Nephron progenitor cell (in vitro differentiated cells): ENCODE measurements at regions not wholly inside any gene's neighbourhood (a gene's known extent, or its start where the extent isn't known, plus 50 kb on each side); places are given as distances from the start of the nearest gene placed in this dataset.
"Not testable (repeated sequence)": the region's sequence is repeated elsewhere in the genome, so short reads cannot be mapped to it uniquely, and the experiment has no call there.

Source experiments
- DNase-seq: peaks from one replicate; pipeline ENCODE4 v3.0.0; 2021
- H3K27ac Mint-ChIP-seq: 2 replicates; pipeline ENCODE4 v1.8.0; 2021; ENCODE audit warnings: mild to moderate bottlenecking, moderate library complexity, mixed read lengths
- H3K27me3 Mint-ChIP-seq: 2 replicates; pipeline ENCODE4 v1.8.0; 2021; ENCODE audit warnings: mild to moderate bottlenecking, low read depth, mixed read lengths; ENCODE audit not compliant: poor library complexity
- H3K36me3 Mint-ChIP-seq: 2 replicates; pipeline ENCODE4 v1.8.0; 2021; ENCODE audit warnings: low read depth, mixed read lengths
- H3K4me1 Mint-ChIP-seq: 2 replicates; pipeline ENCODE4 v1.8.0; 2021; ENCODE audit warnings: mixed read lengths
- H3K4me3 Mint-ChIP-seq: 2 replicates; pipeline ENCODE4 v1.8.0; 2021; ENCODE audit warnings: mild to moderate bottlenecking, moderate library complexity, mixed read lengths
- H3K9me3 Mint-ChIP-seq: 2 replicates; pipeline ENCODE4 v1.8.0; 2021; ENCODE audit warnings: mild to moderate bottlenecking, moderate library complexity, mixed read lengths
- TF ChIP-seq, protein P1 (sequence below): fragments of 200-600 bp; sonication (generic); IDR thresholded peaks from 2 replicates; pipeline ENCODE4 v1.5.0; 2021; ENCODE audit warnings: antibody characterized with exemption

DNA sequence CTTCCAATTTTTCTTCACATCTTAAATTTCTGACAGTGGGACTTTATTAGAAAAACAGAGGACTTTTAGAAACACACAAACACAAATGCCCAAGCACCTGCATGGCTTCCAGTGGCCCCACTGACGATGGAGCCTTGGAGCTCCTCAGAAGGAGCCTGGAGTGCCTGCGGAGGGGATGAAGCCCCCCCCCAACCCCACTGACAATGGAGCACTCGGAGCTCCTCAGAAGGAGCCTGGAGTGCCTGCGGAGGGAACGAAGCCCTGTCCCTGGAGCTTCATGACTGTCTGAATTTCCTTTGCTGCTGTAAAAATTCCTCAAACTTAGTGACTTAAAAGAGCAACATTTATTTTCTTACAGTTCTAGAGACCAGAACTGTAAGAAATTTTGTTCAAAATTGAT lies 80.1 kb upstream of the VRK1 start:
- H3K4me3 Mint-ChIP-seq: no peak overlapping the region
- no peaks in the 10 kb centered on the region for H3K9me3 Mint-ChIP-seq
- TF ChIP-seq, protein P1, sequence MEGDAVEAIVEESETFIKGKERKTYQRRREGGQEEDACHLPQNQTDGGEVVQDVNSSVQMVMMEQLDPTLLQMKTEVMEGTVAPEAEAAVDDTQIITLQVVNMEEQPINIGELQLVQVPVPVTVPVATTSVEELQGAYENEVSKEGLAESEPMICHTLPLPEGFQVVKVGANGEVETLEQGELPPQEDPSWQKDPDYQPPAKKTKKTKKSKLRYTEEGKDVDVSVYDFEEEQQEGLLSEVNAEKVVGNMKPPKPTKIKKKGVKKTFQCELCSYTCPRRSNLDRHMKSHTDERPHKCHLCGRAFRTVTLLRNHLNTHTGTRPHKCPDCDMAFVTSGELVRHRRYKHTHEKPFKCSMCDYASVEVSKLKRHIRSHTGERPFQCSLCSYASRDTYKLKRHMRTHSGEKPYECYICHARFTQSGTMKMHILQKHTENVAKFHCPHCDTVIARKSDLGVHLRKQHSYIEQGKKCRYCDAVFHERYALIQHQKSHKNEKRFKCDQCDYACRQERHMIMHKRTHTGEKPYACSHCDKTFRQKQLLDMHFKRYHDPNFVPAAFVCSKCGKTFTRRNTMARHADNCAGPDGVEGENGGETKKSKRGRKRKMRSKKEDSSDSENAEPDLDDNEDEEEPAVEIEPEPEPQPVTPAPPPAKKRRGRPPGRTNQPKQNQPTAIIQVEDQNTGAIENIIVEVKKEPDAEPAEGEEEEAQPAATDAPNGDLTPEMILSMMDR: no peak
- H3K27ac Mint-ChIP-seq: no peak overlapping the region
- no peaks in the 10 kb centered on the region for H3K36me3 Mint-ChIP-seq
- no peak for DNase-seq
- peaks cover 21% of the 10 kb centered on the region for H3K4me1 Mint-ChIP-seq
- H3K27me3 Mint-ChIP-seq: peaks cover 7% of the 10 kb centered on the region

- H3K9me3 Mint-ChIP-seq: no peaks in the 10 kb centered on the region
- H3K4me3 Mint-ChIP-seq: no peak overlapping the region
- H3K27me3 Mint-ChIP-seq: peaks cover 7% of the 10 kb centered on the region
- no peaks in the 10 kb centered on the region for H3K36me3 Mint-ChIP-seq
- H3K4me1 Mint-ChIP-seq: peaks cover 23% of the 10 kb centered on the region
- TF ChIP-seq, protein P1: no peak
- DNase-seq: no peak
- no peak overlapping the region for H3K27ac Mint-ChIP-seq
Measured at GRCh38 chr14:96718407-96718806, 78.8 kb upstream of the VRK1 start.

- DNase-seq, H3K36me3 Mint-ChIP-seq, H3K4me3 Mint-ChIP-seq, H3K27ac Mint-ChIP-seq, H3K9me3 Mint-ChIP-seq, H3K27me3 Mint-ChIP-seq: not testable (repeated sequence)
- peaks cover 15% of the 10 kb centered on the region for H3K4me1 Mint-ChIP-seq
Measured at GRCh38 chr14:96720702-96721101, 76.5 kb upstream of the VRK1 start.

GRCh38 chr14:96722736-96723135 lies 74.4 kb upstream of the VRK1 start:
- DNase-seq: no peak
- Mint-ChIP-seq H3K27me3 (peaks cover 7% of the 10 kb centered on the region), H3K27ac (peak overlapping the region; percentile 25), H3K36me3 (peaks cover 7% of the 10 kb centered on the region), H3K4me3 (no peak overlapping the region), H3K4me1 (peaks cover 29% of the 10 kb centered on the region), H3K9me3 (peaks cover 16% of the 10 kb centered on the region)
- TF ChIP-seq, protein P1: no peak

GRCh38 chr14:96723946-96724345 lies 73.2 kb upstream of the VRK1 start:
- TF ChIP-seq, protein P1: no peak
- H3K4me3 Mint-ChIP-seq: no peak overlapping the region
- H3K9me3 Mint-ChIP-seq: peaks cover 16% of the 10 kb centered on the region
- peaks cover 35% of the 10 kb centered on the region for H3K4me1 Mint-ChIP-seq
- H3K36me3 Mint-ChIP-seq: peaks cover 7% of the 10 kb centered on the region
- no peak for DNase-seq
- H3K27ac Mint-ChIP-seq: no peak overlapping the region
- peaks cover 11% of the 10 kb centered on the region for H3K27me3 Mint-ChIP-seq

- H3K27ac Mint-ChIP-seq: no peak overlapping the region
- TF ChIP-seq, protein P1: no peak
- peaks cover 7% of the 10 kb centered on the region for H3K27me3 Mint-ChIP-seq
- H3K4me1 Mint-ChIP-seq: peaks cover 45% of the 10 kb centered on the region
- no peak for DNase-seq
- no peak overlapping the region for H3K4me3 Mint-ChIP-seq
- H3K36me3 Mint-ChIP-seq: peaks cover 7% of the 10 kb centered on the region
- H3K9me3 Mint-ChIP-seq: peaks cover 16% of the 10 kb centered on the region
Measured at GRCh38 chr14:96725232-96725631, 72.0 kb upstream of the VRK1 start.
